HG03378 (cell line): ENCODE measurements at regions not wholly inside any gene's neighbourhood (a gene's known extent, or its start where the extent isn't known, plus 50 kb on each side); places are given as distances from the start of the nearest gene placed in this dataset.

Experiments used
- ATAC-seq: cut with Tn5 transposase; IDR thresholded peaks from one replicate; pipeline ENCODE4 v1.9.1; 2021; ENCODE audit warnings: mild to moderate bottlenecking, moderate library complexity; ENCODE audit not compliant: unreplicated experiment

DNA sequence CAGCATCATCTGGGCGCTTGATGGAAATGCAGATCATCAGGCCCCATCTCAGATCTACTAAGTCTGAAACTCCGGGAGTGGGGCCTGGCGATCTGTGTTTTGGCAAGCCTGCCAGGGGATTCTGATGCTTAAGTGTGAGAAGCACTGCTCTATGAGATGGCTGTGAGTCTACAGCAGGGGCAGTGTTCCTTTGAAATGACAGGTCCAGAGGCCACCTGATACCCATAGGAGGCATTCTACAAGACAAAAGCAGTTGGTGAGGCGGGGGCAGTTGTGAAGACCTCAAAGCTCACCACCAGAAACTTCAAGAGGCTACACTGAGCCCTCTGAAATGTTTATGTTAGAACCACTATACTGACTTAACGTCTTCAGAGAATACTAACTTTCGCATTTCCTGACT lies 86.9 kb upstream of the SPATA31D4 start:
- ATAC-seq: no peak

DNA sequence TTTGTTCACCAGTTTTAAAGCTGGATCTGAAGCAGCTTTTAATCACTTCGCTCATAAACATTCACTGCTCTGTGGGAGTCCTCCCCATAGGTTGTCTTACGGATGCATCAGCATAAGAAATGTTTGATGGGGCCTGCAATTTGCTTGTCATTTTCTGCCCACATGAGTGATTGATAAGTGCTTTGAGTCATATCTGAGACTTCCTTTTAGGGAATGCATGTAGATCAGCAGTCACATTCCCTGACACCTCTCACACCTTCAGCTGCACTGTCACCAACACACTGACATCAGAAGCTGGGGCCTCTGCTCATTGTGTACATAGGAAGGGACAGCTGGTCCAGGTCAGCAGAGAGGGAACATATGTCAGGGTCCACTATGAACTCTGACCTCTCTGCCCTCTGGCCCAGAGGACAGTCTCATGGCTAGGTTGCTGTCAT lies 84.1 kb upstream of the SPATA31D4 start:
- no peak for ATAC-seq

GRCh38 chr9:81847181-81847915 lies 80.9 kb upstream of the SPATA31D4 start:
- no peak for ATAC-seq

GRCh38 chr9:81848472-81848871 lies 79.8 kb upstream of the SPATA31D4 start:
- no peak for ATAC-seq

- ATAC-seq: no peak
Measured at GRCh38 chr9:81849631-81850259, 78.5 kb upstream of the SPATA31D4 start.

- no peak for ATAC-seq
Measured at GRCh38 chr9:81850724-81851123, 77.5 kb upstream of the SPATA31D4 start.

DNA sequence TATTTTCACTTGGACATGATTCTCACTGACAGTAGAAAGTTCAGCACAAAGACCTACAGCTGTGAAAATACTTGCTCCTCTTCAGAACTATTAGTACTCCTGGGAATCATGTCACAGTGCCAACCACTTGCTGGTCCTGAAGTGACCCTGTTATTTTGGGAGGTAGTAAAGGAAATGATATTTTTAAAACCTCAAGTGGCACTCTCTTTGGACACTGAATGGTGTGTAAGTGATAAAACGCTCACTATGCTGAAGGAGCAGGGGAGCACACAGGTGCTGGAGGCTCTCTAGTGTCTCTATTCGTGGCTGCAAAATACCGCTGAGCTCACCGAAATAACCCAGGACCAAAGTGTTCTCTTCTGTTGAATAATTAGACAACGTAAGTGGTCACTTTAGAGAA lies 76.9 kb upstream of the SPATA31D4 start:
- no peak for ATAC-seq

DNA sequence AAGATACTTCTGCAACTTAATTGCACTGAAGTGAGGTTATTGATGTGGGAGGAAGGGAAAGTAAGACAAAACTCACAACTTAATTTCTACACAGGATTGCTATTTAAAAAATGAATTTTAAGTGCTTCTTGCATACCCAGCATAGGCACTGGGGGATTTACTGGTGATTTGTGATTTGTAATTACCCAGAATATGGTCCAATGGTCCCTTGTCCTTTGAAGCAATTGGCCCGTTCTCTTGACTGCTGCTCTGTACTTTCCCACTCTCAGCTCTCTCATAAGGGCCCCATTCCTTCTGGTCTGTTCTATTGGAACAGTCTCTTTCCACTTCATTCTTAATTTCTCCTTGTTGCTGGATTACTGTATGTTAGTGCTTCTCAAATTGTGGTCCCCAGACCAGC lies 75.4 kb upstream of the SPATA31D4 start:
- ATAC-seq: no peak

GRCh38 chr9:81855538-81855937 lies 72.7 kb upstream of the SPATA31D4 start:
- no peak for ATAC-seq

GRCh38 chr9:81858657-81859430 lies 69.4 kb upstream of the SPATA31D4 start:
- no peak for ATAC-seq

DNA sequence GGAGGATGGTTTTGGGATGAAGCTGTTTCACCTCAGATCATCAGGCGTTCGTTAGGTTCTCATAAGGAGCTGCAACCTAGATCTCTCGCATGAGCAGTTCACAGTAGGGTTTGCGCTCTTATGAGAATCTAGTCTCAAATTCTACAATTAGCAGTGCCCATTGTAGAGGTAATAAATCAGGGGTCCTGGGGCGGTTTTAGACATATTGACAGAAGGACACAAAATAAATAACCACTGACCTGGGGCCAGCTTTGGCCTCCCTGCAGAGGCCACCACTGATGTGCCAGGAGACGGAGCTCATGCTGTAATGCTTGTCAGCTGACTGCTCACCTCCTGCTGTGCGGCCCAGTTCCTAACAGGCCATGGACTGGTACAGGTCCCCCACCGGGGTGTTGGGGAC lies 67.6 kb upstream of the SPATA31D4 start:
- ATAC-seq: no peak

- ATAC-seq: no peak
Measured at GRCh38 chr9:81861644-81862043, 66.6 kb upstream of the SPATA31D4 start.

- ATAC-seq: no peak
Measured at GRCh38 chr9:81868145-81868544, 60.1 kb upstream of the SPATA31D4 start.

DNA sequence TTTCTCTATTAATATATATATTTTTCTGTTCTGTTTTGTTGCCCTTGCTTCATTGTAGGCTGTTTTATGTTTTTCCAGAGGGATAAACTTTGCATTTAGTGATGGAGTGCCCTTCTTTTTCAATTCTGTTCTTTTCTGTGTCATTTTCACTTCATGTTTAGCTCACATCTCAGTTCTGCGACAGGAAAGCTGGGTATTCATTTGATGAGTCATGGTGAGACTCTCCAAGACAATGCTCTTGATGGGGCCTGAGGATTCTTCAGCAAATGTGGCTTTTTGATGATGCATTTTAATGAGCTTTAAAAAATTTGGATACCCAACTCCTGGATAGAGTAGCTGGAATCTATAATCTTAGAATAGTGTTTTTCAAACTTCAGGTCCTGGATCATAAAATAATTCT lies 56.5 kb upstream of the SPATA31D4 start:
- ATAC-seq: no peak

- no peak for ATAC-seq
Measured at GRCh38 chr9:81874250-81874649, 54.0 kb upstream of the SPATA31D4 start.

- no peak for ATAC-seq
Measured at GRCh38 chr9:81874931-81875330, 53.3 kb upstream of the SPATA31D4 start.

GRCh38 chr9:81877047-81877446 lies 51.2 kb upstream of the SPATA31D4 start:
- no peak for ATAC-seq
